ENCODE measurements at regions not wholly inside any gene's neighbourhood (a gene's known extent, or its start where the extent isn't known, plus 50 kb on each side); places are given as distances from the start of the nearest gene placed in this dataset.

GRCh38 chr11:121890946-121891515 lies 225.0 kb downstream of the BLID start:
- Histone ChIP-seq H3K79me2 (ENCODE audit: insufficient read depth, low read length) (no peaks in the 10 kb centered on the region), H3K36me3 (replicated peaks in 1 of 2; ENCODE audit: control insufficient read depth in 1 of 2, insufficient read depth in 2 of 2, low read length in 2 of 2) (no peaks in the 10 kb centered on the region), H4K20me1 (ENCODE audit: insufficient read depth, low read length) (no peaks in the 10 kb centered on the region), H3K27me3 (ENCODE audit: control insufficient read depth in 1 of 2, insufficient read depth in 2 of 2, low read length in 2 of 2) (no peaks in the 10 kb centered on the region; a peak in 1 of 5 replicates), H3K4me2 (ENCODE audit: low read depth, low read length) (no peak overlapping the region), H2AFZ (ENCODE audit: low read length) (no peak overlapping the region), H3K9me3 (ENCODE audit: low read length) (no peaks in the 10 kb centered on the region), H3K4me1 (ENCODE audit: insufficient read depth, low read length) (no peaks in the 10 kb centered on the region), H3K4me3 (replicated peaks in 1 of 3; ENCODE audit: insufficient read depth in 1 of 3, low read depth in 2 of 3, low read length in 3 of 3) (no peak overlapping the region), H3K27ac (ENCODE audit: extremely low read length, insufficient read depth, low read length) (no peak overlapping the region), H3K9ac (ENCODE audit: insufficient read depth, low read depth, low read length) (no peak overlapping the region)
- ATAC-seq (no peak), DNase-seq (ENCODE audit: low spot score) (no peak), FAIRE-seq (no peak)
- BruUV-seq (replicated peaks): no TSS peak
- ChIA-PET POLR2A (no interaction called here), CTCF (ENCODE audit: low intra/inter-chr PET ratio, low total read pairs) (no interaction called here)
- intact Hi-C loops (cut with micrococcal nuclease; ENCODE audit: unreplicated experiment): no loop called here
- 64% methylated on average over 6 of the region's 6 CpGs for WGBS (ENCODE audit: low lambda C conversion rate)
- no peak for TF ChIP-seq HOXA3 (CRISPR knock-in tag; IDR thresholded peaks at IDR 0.05)
- TF ChIP-seq FOSL2 (CRISPR knock-in tag; IDR thresholded peaks at IDR 0.05): no peak
- no peak for TF ChIP-seq PHB2 (IDR thresholded peaks at IDR 0.05; ENCODE audit: partially characterized antibody)
- TF ChIP-seq AHDC1 (CRISPR knock-in tag; IDR thresholded peaks at IDR 0.05; ENCODE audit: borderline replicate concordance): no peak
- no peak for TF ChIP-seq POGK (CRISPR knock-in tag; conservative IDR thresholded peaks at IDR 0.05)
- TF ChIP-seq TRAFD1 (CRISPR knock-in tag; IDR thresholded peaks at IDR 0.05; ENCODE audit: borderline replicate concordance): no peak
- TF ChIP-seq HIVEP1 (CRISPR knock-in tag; IDR thresholded peaks at IDR 0.05): no peak
- no peak for TF ChIP-seq KAT2B (IDR thresholded peaks at IDR 0.05; ENCODE audit: borderline replicate concordance, low read depth, low read length)
- TF ChIP-seq ONECUT2 (CRISPR knock-in tag; IDR thresholded peaks at IDR 0.05): no peak
- no peak for TF ChIP-seq ZNF24 (IDR thresholded peaks at IDR 0.05)
- TF ChIP-seq DPF2 (CRISPR knock-in tag; IDR thresholded peaks at IDR 0.05; ENCODE audit: borderline replicate concordance, low read depth): no peak
- no peak for TF ChIP-seq ZNF260 (CRISPR knock-in tag; IDR thresholded peaks at IDR 0.05; ENCODE audit: borderline replicate concordance, low read depth)
- TF ChIP-seq SKIL (CRISPR knock-in tag; IDR thresholded peaks at IDR 0.05; ENCODE audit: borderline replicate concordance): no peak
- in situ Hi-C loops (cut with HindIII; ENCODE audit: extremely low pct_ligation_motif_present, low pct_unique_long_range_greater_than_20kb): no loop called here

Measured in HepG2 (cell line).